Subcutaneous abdominal adipose tissue (tissue), 5 donors: ENCODE measurements at regions not wholly inside any gene's neighbourhood (a gene's known extent, or its start where the extent isn't known, plus 50 kb on each side); places are given as distances from the start of the nearest gene placed in this dataset.

Source experiments
- H3K27ac ChIP-seq: one replicate; pipeline ENCODE4 v1.7.0; 2013; ENCODE audit warnings: low read depth, mild to moderate bottlenecking, inconsistent platforms, low read length, moderate library complexity
- H3K27me3 ChIP-seq, 5 donors: one replicate each; pipeline ENCODE4 v1.7.0; 2013; ENCODE audit warnings: low read length in 5 of 5, inconsistent platforms in 1 of 5; ENCODE audit not compliant: control insufficient read depth in 5 of 5, insufficient read depth in 4 of 5
- H3K36me3 ChIP-seq, 5 donors: one replicate each; pipeline ENCODE4 v1.7.0; 2013; ENCODE audit warnings: low read length in 5 of 5; ENCODE audit not compliant: control insufficient read depth in 5 of 5, insufficient read depth in 5 of 5
- H3K4me1 ChIP-seq, 5 donors: one replicate each; pipeline ENCODE4 v1.7.0; 2013; ENCODE audit warnings: low read length in 5 of 5, mild to moderate bottlenecking in 3 of 5, moderate library complexity in 1 of 5; ENCODE audit not compliant: control insufficient read depth in 5 of 5, insufficient read depth in 5 of 5
- H3K4me3 ChIP-seq, 5 donors: one replicate each; pipeline ENCODE4 v1.7.0; 2013; ENCODE audit warnings: low read length in 5 of 5, low read depth in 1 of 5
- H3K9ac ChIP-seq, 5 donors: one replicate each; pipeline ENCODE4 v1.7.0; 2013; ENCODE audit warnings: low read length in 5 of 5, mild to moderate bottlenecking in 4 of 5, moderate library complexity in 3 of 5
- H3K9me3 ChIP-seq, 5 donors: one replicate each; pipeline ENCODE4 v1.7.0; 2013; ENCODE audit warnings: low read length in 5 of 5; ENCODE audit not compliant: control insufficient read depth in 5 of 5
- donor health status: healthy.
- donor health status: healthy.
- donor health status: healthy.
- donor health status: healthy.
- donor health status: healthy.

DNA sequence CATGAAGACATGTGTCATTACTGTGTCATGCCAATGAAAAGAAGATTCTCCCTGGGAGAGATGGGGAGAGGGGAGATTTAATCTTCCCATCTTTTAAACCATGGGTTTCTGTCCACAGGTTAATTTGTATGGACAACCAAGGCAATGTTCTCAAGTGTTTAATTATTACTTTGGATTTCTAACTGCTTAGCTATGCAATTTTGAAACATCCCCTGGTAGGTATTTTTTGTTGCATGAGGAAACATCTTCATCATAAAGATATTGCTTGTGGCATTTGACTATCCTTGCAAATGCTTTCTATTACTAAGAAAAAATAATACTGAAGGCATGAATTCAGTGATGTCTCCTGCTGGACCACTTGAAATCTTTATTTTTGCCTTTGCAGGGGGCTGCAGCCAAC is 326.6 kb upstream of the TPM1 start:
- no peak overlapping the region for H3K4me3 ChIP-seq
- H3K36me3 ChIP-seq, result peaks cover 55 to 82% (median 70%) of the 10 kb centered on the region in 5 donors
- no peaks in the 10 kb centered on the region for H3K9me3 ChIP-seq
- H3K27ac ChIP-seq, result no peak overlapping the region
- H3K27me3 ChIP-seq, result no peaks in the 10 kb centered on the region
- no peaks in the 10 kb centered on the region for H3K4me1 ChIP-seq
- H3K9ac ChIP-seq, result no peak overlapping the region

DNA sequence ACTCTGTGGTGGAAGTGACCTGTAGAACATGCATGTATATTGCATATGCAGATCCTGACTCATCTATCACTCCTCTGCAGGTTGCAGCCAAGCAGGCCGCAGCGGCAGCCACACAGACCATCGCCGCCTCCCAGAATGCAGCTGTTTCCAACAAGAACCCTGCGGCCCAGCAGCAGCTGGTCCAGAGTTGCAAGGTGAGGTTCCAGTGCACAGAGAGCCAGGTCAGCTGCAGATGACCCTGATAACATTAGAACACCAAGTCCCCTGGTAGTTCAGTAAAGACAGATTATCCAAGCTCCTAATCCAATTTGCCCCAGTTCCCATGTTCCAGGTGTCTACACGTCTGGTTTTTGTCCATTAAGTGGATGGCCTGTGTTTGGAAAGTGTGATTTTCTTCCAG is 325.1 kb upstream of the TPM1 start:
- Histone ChIP-seq H3K4me3 (no peak overlapping the region), H3K36me3 (peaks cover 49 to 74% (median 63%) of the 10 kb centered on the region in 5 donors), H3K9ac (no peak overlapping the region), H3K4me1 (no peaks in the 10 kb centered on the region), H3K9me3 (no peaks in the 10 kb centered on the region), H3K27ac (no peak overlapping the region), H3K27me3 (no peaks in the 10 kb centered on the region)

DNA sequence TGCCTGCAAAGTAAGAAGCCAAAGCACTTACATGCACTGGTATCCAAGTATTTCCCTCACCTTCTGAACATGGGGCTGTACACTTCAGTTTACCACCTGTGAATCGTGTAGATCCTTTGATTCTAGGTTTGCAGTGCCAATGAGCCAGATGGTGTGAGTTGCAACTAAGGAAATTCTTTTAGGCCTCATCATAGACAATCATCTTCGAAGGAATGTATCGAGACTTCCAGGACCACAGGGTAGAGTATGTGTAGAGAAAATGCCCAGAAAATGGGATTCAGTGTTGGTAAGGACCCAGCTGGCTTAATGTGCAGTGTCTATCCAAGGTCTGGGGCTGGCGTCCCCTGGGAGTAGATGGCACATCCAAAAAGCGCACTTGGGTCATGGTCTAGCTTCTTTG is 323.2 kb upstream of the TPM1 start:
- no peak overlapping the region for H3K4me3 ChIP-seq
- H3K27ac ChIP-seq, result no peak overlapping the region
- H3K36me3 ChIP-seq, result peaks cover 52 to 78% (median 72%) of the 10 kb centered on the region in 5 donors
- no peaks in the 10 kb centered on the region for H3K9me3 ChIP-seq
- H3K9ac ChIP-seq, result no peak overlapping the region
- no peaks in the 10 kb centered on the region for H3K4me1 ChIP-seq
- H3K27me3 ChIP-seq, result no peaks in the 10 kb centered on the region

DNA sequence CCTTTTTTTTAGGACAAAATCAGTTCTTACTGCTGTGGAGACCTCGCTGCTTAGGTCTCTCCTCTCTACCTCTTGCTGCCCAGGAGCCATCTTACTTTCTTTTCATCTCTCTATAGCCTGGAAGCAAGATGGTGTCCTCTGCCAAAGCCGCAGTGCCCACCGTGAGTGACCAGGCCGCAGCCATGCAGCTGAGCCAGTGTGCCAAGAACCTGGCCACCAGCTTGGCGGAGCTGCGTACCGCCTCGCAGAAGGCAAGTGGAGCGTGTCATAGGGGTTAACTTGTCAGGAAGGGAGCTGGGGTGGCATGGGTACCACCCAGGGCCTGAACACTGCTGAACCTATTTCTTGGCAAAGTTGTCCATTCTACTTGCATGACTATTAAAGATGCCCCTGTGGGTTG is 320.3 kb upstream of the TPM1 start:
- Histone ChIP-seq H3K4me1 (peaks cover 0 to 12% (median 0%) of the 10 kb centered on the region in 5 donors), H3K4me3 (no peak overlapping the region), H3K27ac (no peak overlapping the region), H3K27me3 (no peaks in the 10 kb centered on the region), H3K36me3 (peaks cover 51 to 83% (median 72%) of the 10 kb centered on the region in 5 donors), H3K9ac (no peak overlapping the region), H3K9me3 (no peaks in the 10 kb centered on the region)

DNA sequence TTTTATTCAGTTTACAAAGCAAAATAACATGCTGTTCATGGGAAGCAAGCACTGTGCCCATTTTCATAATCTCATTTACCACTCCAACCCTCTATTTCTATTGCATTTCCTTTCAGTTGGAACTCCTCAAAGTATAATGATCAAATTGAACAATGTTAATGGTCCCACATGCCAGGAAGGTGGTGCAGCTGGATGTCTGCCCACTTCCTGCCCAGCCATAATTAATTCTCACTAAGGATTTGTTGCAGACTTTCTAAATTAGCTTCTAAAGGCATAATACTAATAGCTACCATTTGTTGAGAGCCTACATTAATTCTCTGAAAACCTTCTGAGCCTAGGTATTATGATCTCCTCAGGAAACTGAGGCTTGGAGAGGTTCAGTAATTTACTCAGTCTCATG is 316.1 kb upstream of the TPM1 start:
- H3K27me3 ChIP-seq, result no peaks in the 10 kb centered on the region
- H3K9me3 ChIP-seq, result peaks cover 0 to 3% (median 0%) of the 10 kb centered on the region in 5 donors
- H3K9ac ChIP-seq, result no peak overlapping the region
- no peak overlapping the region for H3K4me3 ChIP-seq
- H3K27ac ChIP-seq, result no peak overlapping the region
- peaks cover 36 to 60% (median 56%) of the 10 kb centered on the region in 5 donors for H3K36me3 ChIP-seq
- peaks cover 0 to 12% (median 2%) of the 10 kb centered on the region in 5 donors for H3K4me1 ChIP-seq

DNA sequence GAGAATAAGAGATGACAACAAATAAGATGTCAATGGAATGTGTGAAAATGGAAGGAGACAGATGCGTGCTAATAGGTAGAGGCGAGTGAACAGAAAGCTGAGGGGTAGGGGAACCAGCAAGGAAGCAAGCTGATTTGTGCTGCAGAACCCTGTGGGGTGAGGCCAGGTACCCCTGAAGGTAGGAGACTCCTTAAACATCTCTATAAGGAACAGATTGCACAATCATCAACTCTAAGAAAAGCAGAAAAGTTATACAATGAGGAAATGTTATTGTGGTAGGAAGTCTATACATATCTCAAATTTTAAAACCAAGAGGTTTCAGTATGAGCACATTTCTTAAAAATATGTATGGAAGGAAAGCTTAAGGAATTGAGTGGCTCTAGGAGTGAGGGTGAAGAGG is 315.0 kb upstream of the TPM1 start:
- Histone ChIP-seq H3K27ac (no peak overlapping the region), H3K36me3 (peaks cover 32 to 53% (median 52%) of the 10 kb centered on the region in 5 donors), H3K4me3 (no peak overlapping the region), H3K4me1 (peaks cover 0 to 12% (median 7%) of the 10 kb centered on the region in 5 donors), H3K27me3 (no peaks in the 10 kb centered on the region), H3K9ac (no peak overlapping the region), H3K9me3 (peaks cover 0 to 3% (median 0%) of the 10 kb centered on the region in 5 donors)

DNA sequence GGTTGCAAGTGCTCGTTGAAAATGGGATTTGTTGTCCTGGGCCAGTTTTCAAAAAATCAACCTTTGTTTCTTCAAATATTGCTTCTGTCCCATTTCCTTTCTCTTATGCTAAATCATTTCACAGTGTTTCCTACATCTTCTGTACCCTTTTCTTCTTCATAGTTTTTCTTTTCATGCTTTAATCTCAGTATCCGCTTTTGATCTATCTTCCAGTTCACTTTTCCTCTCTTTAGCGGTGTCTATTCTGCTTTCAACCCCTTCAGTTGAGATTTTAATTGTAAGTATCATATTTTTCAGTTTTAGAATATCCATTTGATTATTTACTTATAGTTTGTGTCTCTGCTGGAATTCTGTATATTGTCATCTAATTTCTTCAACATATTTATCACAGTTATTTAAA is 311.7 kb upstream of the TPM1 start:
- Histone ChIP-seq H3K27ac (peak overlapping the region; percentile 53), H3K27me3 (no peaks in the 10 kb centered on the region), H3K9me3 (peaks cover 0 to 3% (median 0%) of the 10 kb centered on the region in 5 donors), H3K4me3 (no peak overlapping the region), H3K9ac (no peak overlapping the region), H3K4me1 (peaks cover 0 to 10% (median 7%) of the 10 kb centered on the region in 5 donors), H3K36me3 (peaks cover 23 to 56% (median 34%) of the 10 kb centered on the region in 5 donors)

DNA sequence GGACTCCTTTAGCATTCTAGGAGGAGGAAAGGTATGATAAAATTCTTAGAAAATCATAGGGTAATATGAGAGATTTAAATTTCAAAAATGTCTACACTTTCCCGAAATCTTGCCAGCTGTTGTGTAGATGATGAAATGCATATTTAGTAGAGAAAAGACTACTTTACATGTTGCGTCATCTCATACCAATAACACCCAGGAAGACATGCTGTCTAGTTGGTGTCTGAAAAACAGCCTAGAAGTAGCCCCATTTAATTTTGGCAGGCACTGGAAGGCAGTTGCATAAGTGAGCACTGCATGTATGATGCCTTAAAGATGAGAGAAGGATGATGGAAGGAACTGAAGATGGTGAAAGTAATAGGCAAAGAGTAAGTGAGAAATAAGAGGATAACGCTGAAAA is 310.5 kb upstream of the TPM1 start:
- Histone ChIP-seq H3K9ac (no peak overlapping the region), H3K36me3 (peaks cover 23 to 51% (median 28%) of the 10 kb centered on the region in 5 donors), H3K9me3 (peaks cover 0 to 3% (median 0%) of the 10 kb centered on the region in 5 donors), H3K4me3 (no peak overlapping the region), H3K4me1 (peaks cover 0 to 8% (median 0%) of the 10 kb centered on the region in 5 donors), H3K27ac (peak overlapping the region; percentile 53), H3K27me3 (no peaks in the 10 kb centered on the region)

DNA sequence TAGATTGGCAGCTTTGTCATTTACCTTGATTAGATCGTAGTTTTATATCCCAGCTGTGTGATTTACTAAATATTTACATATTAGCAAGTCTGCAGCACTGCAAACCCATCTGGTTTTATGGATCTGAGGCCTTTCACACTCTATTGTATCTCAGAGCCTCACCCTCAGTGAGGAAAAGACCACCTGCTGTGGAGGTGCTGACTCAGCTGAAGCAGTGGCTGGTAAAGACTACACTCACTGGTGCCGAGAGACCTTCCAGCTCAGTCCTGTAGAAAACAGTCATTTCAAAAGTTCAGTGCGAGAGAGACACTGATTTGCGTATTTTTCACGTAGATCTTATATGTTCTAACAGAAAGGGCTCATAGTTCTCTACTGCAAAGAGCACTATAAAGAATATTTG is 307.8 kb upstream of the TPM1 start:
- Histone ChIP-seq H3K27me3 (no peaks in the 10 kb centered on the region), H3K4me1 (peaks cover 0 to 8% (median 0%) of the 10 kb centered on the region in 5 donors), H3K36me3 (peaks cover 30 to 52% (median 40%) of the 10 kb centered on the region in 5 donors), H3K9ac (no peak overlapping the region), H3K27ac (no peak overlapping the region), H3K9me3 (peaks cover 0 to 3% (median 0%) of the 10 kb centered on the region in 5 donors), H3K4me3 (no peak overlapping the region)

DNA sequence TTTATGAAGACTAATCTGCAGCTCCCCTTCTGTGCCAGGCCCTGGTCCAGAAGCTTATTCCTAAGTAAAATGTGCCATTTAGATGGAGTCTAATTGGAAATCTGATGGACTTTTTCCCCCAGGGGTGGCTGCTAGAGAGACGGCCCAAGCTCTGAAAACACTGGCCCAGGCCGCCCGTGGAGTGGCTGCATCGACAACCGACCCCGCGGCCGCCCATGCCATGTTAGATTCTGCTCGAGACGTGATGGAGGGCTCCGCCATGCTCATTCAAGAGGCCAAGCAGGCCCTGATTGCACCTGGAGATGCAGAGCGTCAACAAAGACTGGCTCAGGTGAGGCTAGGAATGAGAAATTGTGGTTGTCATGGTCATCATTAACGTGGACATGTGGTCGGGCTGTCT is 305.8 kb upstream of the TPM1 start:
- no peak overlapping the region for H3K9ac ChIP-seq
- peaks cover 1 to 11% (median 4%) of the 10 kb centered on the region in 5 donors for H3K4me1 ChIP-seq
- peaks cover 25 to 60% (median 52%) of the 10 kb centered on the region in 5 donors for H3K36me3 ChIP-seq
- H3K4me3 ChIP-seq, result no peak overlapping the region
- H3K27me3 ChIP-seq, result no peaks in the 10 kb centered on the region
- H3K27ac ChIP-seq, result no peak overlapping the region
- H3K9me3 ChIP-seq, result no peaks in the 10 kb centered on the region
